Neural cell (in vitro differentiated cells): ENCODE measurements at regions not wholly inside any gene's neighbourhood (a gene's known extent, or its start where the extent isn't known, plus 50 kb on each side); places are given as distances from the start of the nearest gene placed in this dataset.

Experiments
- H2AFZ ChIP-seq: fragments of 200-600, 300-800 bp; sonication (generic), shearing (Covaris generic); 2 replicates; pipeline ENCODE4 v1.6.0; 2014; ENCODE audit warnings: low read depth, mild to moderate bottlenecking, antibody characterized with exemption, low read length, moderate library complexity
- H3F3A ChIP-seq: fragments of 200-600 bp; shearing (Covaris generic); 2 replicates; pipeline ENCODE4 v1.6.1; 2016; ENCODE audit warnings: mild to moderate bottlenecking, moderate library complexity, mixed read lengths, antibody characterized with exemption, low read length; ENCODE audit not compliant: insufficient read depth, poor library complexity, severe bottlenecking
- H3K27ac ChIP-seq: fragments of 200-600, 300-800 bp; sonication (generic), shearing (Covaris generic); 2 replicates; pipeline ENCODE4 v1.5.1; 2014; ENCODE audit warnings: mild to moderate bottlenecking, low read length, moderate library complexity
- H3K27me3 ChIP-seq: fragments of 300-800, 200-600 bp; sonication (generic), shearing (Covaris generic); 2 replicates; pipeline ENCODE4 v1.6.0; 2014; ENCODE audit warnings: mild to moderate bottlenecking, low read depth, low read length, moderate library complexity; ENCODE audit not compliant: insufficient read depth
- H3K36me3 ChIP-seq: fragments of 300-800, 200-600 bp; sonication (generic), shearing (Covaris generic); 2 replicates; pipeline ENCODE4 v1.5.1; 2014; ENCODE audit warnings: mild to moderate bottlenecking, antibody characterized with exemption, low read length, moderate library complexity; ENCODE audit not compliant: insufficient read depth
- H3K4me2 ChIP-seq: fragments of 300-800, 200-600 bp; sonication (generic), shearing (Covaris generic); 2 replicates; pipeline ENCODE4 v1.6.0; 2014; ENCODE audit warnings: mild to moderate bottlenecking, low read length
- H3K4me3 ChIP-seq: fragments of 300-800, 200-600 bp; sonication (generic), shearing (Covaris generic); 2 replicates; pipeline ENCODE4 v1.5.1; 2014; ENCODE audit warnings: mild to moderate bottlenecking, low read length, moderate library complexity
- H3K79me2 ChIP-seq: fragments of 200-600 bp; shearing (Covaris generic); replicated peaks from 2 replicates; pipeline ENCODE4 v1.6.0; 2014; ENCODE audit warnings: mild to moderate bottlenecking, low read length, moderate library complexity; ENCODE audit not compliant: insufficient read depth
- H3K9ac ChIP-seq: fragments of 300-800, 200-600 bp; sonication (generic), shearing (Covaris generic); 2 replicates; pipeline ENCODE4 v1.6.1; 2016; ENCODE audit warnings: mild to moderate bottlenecking, low read length, mixed read lengths
- H3K9me2 ChIP-seq: fragments of 200-600 bp; shearing (Covaris generic); 2 replicates; pipeline ENCODE4 v1.6.1; 2016; ENCODE audit warnings: mild to moderate bottlenecking, low read length, mixed read lengths; ENCODE audit not compliant: insufficient read depth
- H3K9me3 ChIP-seq: fragments of 200-600, 300-800 bp; sonication (generic), shearing (Covaris generic); 2 replicates; pipeline ENCODE4 v1.6.1; 2016; ENCODE audit warnings: mild to moderate bottlenecking, mixed run types, low read length, moderate library complexity, mixed read lengths
- H4K20me1 ChIP-seq: fragments of 200-600 bp; shearing (Covaris generic); 2 replicates; pipeline ENCODE4 v1.6.1; 2016; ENCODE audit warnings: mild to moderate bottlenecking, mixed run types; ENCODE audit not compliant: insufficient read depth
- CTCF ChIP-seq: fragments of 450-650 bp; IDR thresholded peaks from 2 replicates; pipeline ENCODE4 v1.5.1; 2014; ENCODE audit warnings: antibody characterized with exemption, mild to moderate bottlenecking, moderate library complexity; ENCODE audit not compliant: poor library complexity, severe bottlenecking
- EP300 ChIP-seq: fragments of 450-650 bp; conservative IDR thresholded peaks from 2 replicates; pipeline ENCODE4 v1.6.1; 2014; ENCODE audit warnings: antibody characterized with exemption, mild to moderate bottlenecking, moderate library complexity; ENCODE audit not compliant: poor library complexity, severe bottlenecking
- EZH2 ChIP-seq: fragments of 200-600, 300-800 bp; shearing (Covaris generic), sonication (generic); IDR thresholded peaks from 2 replicates; pipeline ENCODE4 v1.6.1; 2014; ENCODE audit warnings: antibody characterized with exemption, low read length, borderline replicate concordance, mild to moderate bottlenecking; ENCODE audit not compliant: insufficient read depth, poor library complexity, severe bottlenecking
- MXI1 ChIP-seq: fragments of 450-650 bp; conservative IDR thresholded peaks from 2 replicates; pipeline ENCODE4 v1.6.1; 2014; ENCODE audit warnings: antibody characterized with exemption, mild to moderate bottlenecking; ENCODE audit not compliant: poor library complexity, severe bottlenecking
- POLR2AphosphoS5 ChIP-seq: IDR thresholded peaks from 2 replicates; pipeline ENCODE4 v1.6.1; 2012
- RAD21 ChIP-seq: fragments of 450-650 bp; conservative IDR thresholded peaks from 2 replicates; pipeline ENCODE4 v1.6.1; 2014; ENCODE audit warnings: antibody characterized with exemption, mild to moderate bottlenecking, moderate library complexity
- REST ChIP-seq: IDR thresholded peaks from 2 replicates; pipeline ENCODE4 v1.6.1; 2012; ENCODE audit warnings: borderline replicate concordance
- SMC3 ChIP-seq: fragments of 450-650 bp; conservative IDR thresholded peaks from 2 replicates; pipeline ENCODE4 v1.6.1; 2014; ENCODE audit warnings: antibody characterized with exemption, mild to moderate bottlenecking, moderate library complexity; ENCODE audit not compliant: poor library complexity
- TAF1 ChIP-seq: IDR thresholded peaks from 2 replicates; pipeline ENCODE4 v1.6.1; 2012; ENCODE audit warnings: low read depth

GRCh38 chr20:24257171-24257570, 212.3 kb upstream of the SYNDIG1 start:
- no peak for TF ChIP-seq RAD21
- TF ChIP-seq EP300, result no peak
- no peak for TF ChIP-seq MXI1
- no peak for TF ChIP-seq CTCF
- no peak for TF ChIP-seq SMC3
- TF ChIP-seq REST, result no peak
- no peak for TF ChIP-seq EZH2
- no peak for TF ChIP-seq TAF1
- TF ChIP-seq POLR2AphosphoS5, result no peak
- Histone ChIP-seq H3K27ac (no peak overlapping the region), H3K27me3 (no peaks in the 10 kb centered on the region)

GRCh38 chr20:24256307-24256706, 213.1 kb upstream of the SYNDIG1 start:
- H4K20me1 ChIP-seq, result no peaks in the 10 kb centered on the region
- no peak overlapping the region for H3K9ac ChIP-seq
- no peaks in the 10 kb centered on the region for H3K9me3 ChIP-seq
- H3K4me3 ChIP-seq, result no peak overlapping the region
- H3K4me2 ChIP-seq, result no peak overlapping the region
- H2AFZ ChIP-seq, result no peak overlapping the region
- no peaks in the 10 kb centered on the region for H3K9me2 ChIP-seq
- H3K27me3 ChIP-seq, result no peaks in the 10 kb centered on the region
- H3F3A ChIP-seq, result no peaks in the 10 kb centered on the region
- H3K79me2 ChIP-seq, result no peaks in the 10 kb centered on the region
- H3K36me3 ChIP-seq, result no peaks in the 10 kb centered on the region
- TF ChIP-seq POLR2AphosphoS5 (no peak), TAF1 (no peak)
- H3K27ac ChIP-seq, result no peak overlapping the region

More at GRCh38 chr20:24257171-24257570, 212.3 kb upstream of the SYNDIG1 start:
- Histone ChIP-seq H4K20me1 (no peaks in the 10 kb centered on the region), H3K79me2 (no peaks in the 10 kb centered on the region), H3K4me2 (no peak overlapping the region), H3K4me3 (no peak overlapping the region), H3K9me2 (no peaks in the 10 kb centered on the region), H3K36me3 (no peaks in the 10 kb centered on the region), H2AFZ (no peak overlapping the region), H3F3A (no peaks in the 10 kb centered on the region), H3K9ac (no peak overlapping the region), H3K9me3 (no peaks in the 10 kb centered on the region)

GRCh38 chr20:24254480-24254879, 214.9 kb upstream of the SYNDIG1 start:
- Histone ChIP-seq H3K27me3 (no peaks in the 10 kb centered on the region), H3F3A (no peaks in the 10 kb centered on the region)

More at GRCh38 chr20:24254480-24254879, 214.9 kb upstream of the SYNDIG1 start:
- Histone ChIP-seq H4K20me1 (no peaks in the 10 kb centered on the region), H3K9me3 (no peaks in the 10 kb centered on the region), H3K4me3 (no peak overlapping the region), H3K79me2 (no peaks in the 10 kb centered on the region), H3K4me2 (no peak overlapping the region), H3K27ac (no peak overlapping the region), H3K9ac (no peak overlapping the region), H3K36me3 (no peaks in the 10 kb centered on the region), H2AFZ (no peak overlapping the region), H3K9me2 (no peaks in the 10 kb centered on the region)
- TF ChIP-seq SMC3, result no peak
- no peak for TF ChIP-seq EP300
- no peak for TF ChIP-seq RAD21
- no peak for TF ChIP-seq POLR2AphosphoS5
- no peak for TF ChIP-seq REST
- TF ChIP-seq CTCF, result no peak
- TF ChIP-seq MXI1, result no peak
- no peak for TF ChIP-seq EZH2
- TF ChIP-seq TAF1, result no peak
